Thyroid gland (tissue), 4 donors: ENCODE measurements at regions not wholly inside any gene's neighbourhood (a gene's known extent, or its start where the extent isn't known, plus 50 kb on each side); places are given as distances from the start of the nearest gene placed in this dataset.

Experiments used
- POLR2A ChIP-seq, 2 donors: fragments of 450-650 bp; IDR thresholded peaks; one replicate each; pipeline ENCODE4 v1.6.1; 2017; ENCODE audit warnings: antibody characterized with exemption in 2 of 2, mild to moderate bottlenecking in 2 of 2, moderate library complexity in 1 of 2
- TF ChIP-seq, protein P1 (sequence below), 6 experiments: fragments of 200-600 bp in 3 of 6; fragments of 450-650 bp in 3 of 6; sonication (generic) in 3 of 6; IDR thresholded peaks; one replicate each; pipeline ENCODE4 v1.5.1; 2016 to 2019; ENCODE audit warnings: antibody characterized with exemption in 6 of 6, mild to moderate bottlenecking in 2 of 6, inconsistent platforms in 1 of 6, moderate library complexity in 1 of 6

GRCh38 chr20:39464238-39464637, 502.1 kb downstream of the DHX35 start:
- TF ChIP-seq, protein P1, sequence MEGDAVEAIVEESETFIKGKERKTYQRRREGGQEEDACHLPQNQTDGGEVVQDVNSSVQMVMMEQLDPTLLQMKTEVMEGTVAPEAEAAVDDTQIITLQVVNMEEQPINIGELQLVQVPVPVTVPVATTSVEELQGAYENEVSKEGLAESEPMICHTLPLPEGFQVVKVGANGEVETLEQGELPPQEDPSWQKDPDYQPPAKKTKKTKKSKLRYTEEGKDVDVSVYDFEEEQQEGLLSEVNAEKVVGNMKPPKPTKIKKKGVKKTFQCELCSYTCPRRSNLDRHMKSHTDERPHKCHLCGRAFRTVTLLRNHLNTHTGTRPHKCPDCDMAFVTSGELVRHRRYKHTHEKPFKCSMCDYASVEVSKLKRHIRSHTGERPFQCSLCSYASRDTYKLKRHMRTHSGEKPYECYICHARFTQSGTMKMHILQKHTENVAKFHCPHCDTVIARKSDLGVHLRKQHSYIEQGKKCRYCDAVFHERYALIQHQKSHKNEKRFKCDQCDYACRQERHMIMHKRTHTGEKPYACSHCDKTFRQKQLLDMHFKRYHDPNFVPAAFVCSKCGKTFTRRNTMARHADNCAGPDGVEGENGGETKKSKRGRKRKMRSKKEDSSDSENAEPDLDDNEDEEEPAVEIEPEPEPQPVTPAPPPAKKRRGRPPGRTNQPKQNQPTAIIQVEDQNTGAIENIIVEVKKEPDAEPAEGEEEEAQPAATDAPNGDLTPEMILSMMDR (IDR thresholded peaks at IDR 0.05) = no peak
- no peak for TF ChIP-seq POLR2A (IDR thresholded peaks at IDR 0.05)
